ENCODE measurements at regions not wholly inside any gene's neighbourhood (a gene's known extent, or its start where the extent isn't known, plus 50 kb on each side); places are given as distances from the start of the nearest gene placed in this dataset.

- TF ChIP-seq CTCF (IDR thresholded peaks at IDR 0.05; ENCODE audit: unreplicated experiment in 3 of 3), result no peak
- Mint-ChIP-seq H3K9me3 (no peaks in the 10 kb centered on the region), H3K27me3 (ENCODE audit: low read depth) (no peaks in the 10 kb centered on the region), H3K4me1 (peaks cover 83% of the 10 kb centered on the region), H3K36me3 (ENCODE audit: low read depth) (no peaks in the 10 kb centered on the region), H3K27ac (peak overlapping the region; percentile 52 to 79 (median 52)), H3K4me3 (no peak overlapping the region)
These were observed 65.4 kb downstream of the DACT1 start for GRCh38 chr14:58703161-58703506.

GRCh38 chr14:58705066-58705465, 67.3 kb downstream of the DACT1 start:
- Mint-ChIP-seq H3K4me3 (no peak overlapping the region), H3K27me3 (ENCODE audit: low read depth) (no peaks in the 10 kb centered on the region), H3K27ac (peak overlapping the region in 2 of 3 experiments; percentile 61 to 63), H3K4me1 (peaks cover 78% of the 10 kb centered on the region), H3K9me3 (no peaks in the 10 kb centered on the region), H3K36me3 (ENCODE audit: low read depth) (no peaks in the 10 kb centered on the region)
- no peak for TF ChIP-seq CTCF (IDR thresholded peaks at IDR 0.05; ENCODE audit: unreplicated experiment in 3 of 3)

- Mint-ChIP-seq H3K4me3 (no peak overlapping the region), H3K27ac (peak overlapping the region in 1 of 3 experiments; percentile 15), H3K27me3 (ENCODE audit: low read depth) (no peaks in the 10 kb centered on the region), H3K4me1 (peaks cover 70% of the 10 kb centered on the region), H3K36me3 (ENCODE audit: low read depth) (no peaks in the 10 kb centered on the region), H3K9me3 (no peaks in the 10 kb centered on the region)
- no peak for TF ChIP-seq CTCF (IDR thresholded peaks at IDR 0.05; ENCODE audit: unreplicated experiment in 3 of 3)
These were observed 70.2 kb downstream of the DACT1 start for GRCh38 chr14:58707949-58708348.

- peak overlapping the region; percentile 27 to 74 (median 60) for H3K27ac Mint-ChIP-seq
- peaks cover 54% of the 10 kb centered on the region for H3K4me1 Mint-ChIP-seq
- no peaks in the 10 kb centered on the region for H3K9me3 Mint-ChIP-seq
- TF ChIP-seq CTCF (IDR thresholded peaks at IDR 0.05; ENCODE audit: unreplicated experiment in 3 of 3), result no peak
- no peaks in the 10 kb centered on the region for H3K27me3 Mint-ChIP-seq (ENCODE audit: low read depth)
- H3K36me3 Mint-ChIP-seq (ENCODE audit: low read depth), result no peaks in the 10 kb centered on the region
- H3K4me3 Mint-ChIP-seq, result peak overlapping the region in 1 of 3 experiments; percentile 4
These were observed 72.2 kb downstream of the DACT1 start for GRCh38 chr14:58709949-58710348.

- H3K27ac Mint-ChIP-seq, result no peak overlapping the region
- no peaks in the 10 kb centered on the region for H3K36me3 Mint-ChIP-seq (ENCODE audit: low read depth)
- H3K4me3 Mint-ChIP-seq, result no peak overlapping the region
- no peaks in the 10 kb centered on the region for H3K9me3 Mint-ChIP-seq
- peaks cover 57% of the 10 kb centered on the region for H3K4me1 Mint-ChIP-seq
- no peaks in the 10 kb centered on the region for H3K27me3 Mint-ChIP-seq (ENCODE audit: low read depth)
- TF ChIP-seq CTCF (IDR thresholded peaks at IDR 0.05; ENCODE audit: unreplicated experiment in 3 of 3), result no peak
These were observed 73.6 kb downstream of the DACT1 start for GRCh38 chr14:58711382-58711781.

GRCh38 chr14:58712357-58712756, 74.6 kb downstream of the DACT1 start:
- H3K4me1 Mint-ChIP-seq, result peaks cover 62% of the 10 kb centered on the region
- TF ChIP-seq CTCF (IDR thresholded peaks at IDR 0.05; ENCODE audit: unreplicated experiment in 3 of 3), result no peak
- no peaks in the 10 kb centered on the region for H3K36me3 Mint-ChIP-seq (ENCODE audit: low read depth)
- no peaks in the 10 kb centered on the region for H3K9me3 Mint-ChIP-seq
- no peaks in the 10 kb centered on the region for H3K27me3 Mint-ChIP-seq (ENCODE audit: low read depth)
- peak overlapping the region in 1 of 3 experiments; percentile 14 for H3K4me3 Mint-ChIP-seq
- H3K27ac Mint-ChIP-seq, result peak overlapping the region; percentile 66 to 86 (median 71)
